GM03348 (cell line): ENCODE measurements at regions not wholly inside any gene's neighbourhood (a gene's known extent, or its start where the extent isn't known, plus 50 kb on each side); places are given as distances from the start of the nearest gene placed in this dataset.
"Not testable (repeated sequence)": the region's sequence is repeated elsewhere in the genome, so short reads cannot be mapped to it uniquely, and the experiment has no call there.

Source experiments
- DNase-seq: peaks from one replicate; pipeline ENCODE4 v3.0.0; 2012; ENCODE audit warnings: low spot score

GRCh38 chr5:52165806-52166205 lies 621.9 kb upstream of the ITGA1 start:
- DNase-seq = not testable (repeated sequence)

GRCh38 chr5:52173133-52173532 lies 614.6 kb upstream of the ITGA1 start:
- DNase-seq = no peak

DNA sequence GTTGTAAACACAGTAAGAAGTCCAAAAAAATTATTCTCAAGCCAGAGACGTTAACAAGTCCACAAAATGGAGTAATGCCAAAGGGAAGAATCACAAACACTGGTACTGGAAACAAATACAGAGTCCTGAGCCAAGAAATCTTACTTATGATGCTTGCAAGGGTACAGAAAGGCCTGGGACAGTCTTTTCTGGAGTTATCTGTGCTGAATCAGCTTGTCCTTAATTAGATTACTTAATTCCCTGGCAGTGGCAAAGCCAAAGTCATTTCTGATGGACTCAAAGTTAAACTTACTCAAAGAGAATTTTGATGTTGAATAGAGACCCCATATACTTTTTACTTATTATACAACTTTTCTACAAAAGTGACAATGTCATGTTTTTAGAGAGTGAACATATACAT lies 610.5 kb upstream of the ITGA1 start:
- no peak for DNase-seq

DNA sequence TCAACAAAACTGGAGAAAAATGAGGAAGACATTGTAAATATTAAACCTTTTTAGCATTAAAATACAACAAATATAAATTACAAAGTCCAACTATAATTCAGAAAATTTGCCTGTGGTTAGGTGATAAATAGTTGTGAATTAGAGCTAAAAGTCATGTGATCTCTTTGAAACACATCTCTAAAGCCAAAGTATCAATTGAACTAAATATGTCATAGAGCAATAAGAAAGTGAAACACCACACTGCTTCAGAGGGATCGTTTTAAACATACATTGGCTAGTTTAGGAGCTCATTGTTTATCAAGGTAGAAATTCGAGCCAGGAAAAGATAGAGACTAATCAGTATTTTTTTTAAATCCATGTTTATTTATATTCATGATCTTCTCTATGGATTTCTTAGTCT lies 606.3 kb upstream of the ITGA1 start:
- DNase-seq = no peak

GRCh38 chr5:52190737-52191136 lies 597.0 kb upstream of the ITGA1 start:
- no peak for DNase-seq

- no peak for DNase-seq
Measured at GRCh38 chr5:52199833-52200232, 587.9 kb upstream of the ITGA1 start.

DNA sequence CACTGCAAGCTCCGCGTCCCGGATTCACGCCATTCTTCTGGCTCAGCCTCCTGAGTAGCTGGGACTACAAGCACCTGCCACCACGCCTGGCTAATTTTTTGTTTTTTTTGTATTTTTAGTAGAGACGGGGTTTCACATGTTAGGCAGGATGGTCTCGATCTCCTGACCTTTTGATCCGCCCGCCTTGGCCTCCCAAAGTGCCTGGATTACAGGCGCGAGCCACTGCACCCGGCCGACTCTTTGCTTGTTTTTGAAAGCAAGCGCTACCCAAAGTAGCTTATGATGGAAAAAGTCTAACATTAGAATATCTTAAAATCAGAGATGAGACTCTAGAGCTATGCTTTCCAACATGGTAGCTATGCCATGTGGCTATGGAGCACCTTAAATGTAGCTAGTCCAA lies 585.5 kb upstream of the ITGA1 start:
- DNase-seq = no peak

GRCh38 chr5:52204310-52204709 lies 583.4 kb upstream of the ITGA1 start:
- no peak for DNase-seq
